SK-N-MC (cell line): ENCODE measurements at regions not wholly inside any gene's neighbourhood (a gene's known extent, or its start where the extent isn't known, plus 50 kb on each side); places are given as distances from the start of the nearest gene placed in this dataset.
"Not testable (repeated sequence)": the region's sequence is repeated elsewhere in the genome, so short reads cannot be mapped to it uniquely, and the experiment has no call there.

Experiments used
- DNase-seq: peaks from one replicate; pipeline ENCODE4 v3.0.0-alpha.2; 2011; ENCODE audit warnings: low read depth, low spot score
- H3K27ac ChIP-seq: fragments of 200-600 bp; sonication (generic); 2 replicates; pipeline ENCODE4 v1.5.1; 2016; ENCODE audit warnings: mixed run types
- H3K36me3 ChIP-seq: fragments of 200-600 bp; sonication (generic); 2 replicates; pipeline ENCODE4 v1.6.1; 2017; ENCODE audit warnings: antibody characterized with exemption, low read length, mixed read lengths; ENCODE audit not compliant: insufficient read depth
- H3K4me3 ChIP-seq: fragments of 200-600 bp; sonication (generic); 2 replicates; pipeline ENCODE4 v1.5.1; 2016
- H3K9ac ChIP-seq: fragments of 200-600 bp; sonication (generic); 2 replicates; pipeline ENCODE4 v1.8.0; 2017; ENCODE audit warnings: mixed run types, mixed read lengths; ENCODE audit not compliant: insufficient read length
- H3K9me3 ChIP-seq: fragments of 200-600 bp; sonication (generic); 2 replicates; pipeline ENCODE4 v1.6.1; 2017; ENCODE audit warnings: low read depth, mild to moderate bottlenecking, antibody characterized with exemption, low read length, moderate library complexity, mixed read lengths
- EZH2 ChIP-seq: fragments of 200-600 bp; sonication (generic); IDR thresholded peaks from one replicate; pipeline ENCODE4 v1.6.1; 2017; ENCODE audit warnings: antibody characterized with exemption
- FOXP2 ChIP-seq: optimal IDR thresholded peaks from 2 replicates; pipeline ENCODE3; 2011; ENCODE audit warnings: mild to moderate bottlenecking, moderate library complexity; ENCODE audit not compliant: insufficient read depth; ENCODE audit errors: extremely low read length, control extremely low read depth
- POLR2AphosphoS5 ChIP-seq: IDR thresholded peaks from 2 replicates; pipeline ENCODE4 v1.6.1; 2012; ENCODE audit warnings: mild to moderate bottlenecking, low read depth, low read length, borderline replicate concordance

DNA sequence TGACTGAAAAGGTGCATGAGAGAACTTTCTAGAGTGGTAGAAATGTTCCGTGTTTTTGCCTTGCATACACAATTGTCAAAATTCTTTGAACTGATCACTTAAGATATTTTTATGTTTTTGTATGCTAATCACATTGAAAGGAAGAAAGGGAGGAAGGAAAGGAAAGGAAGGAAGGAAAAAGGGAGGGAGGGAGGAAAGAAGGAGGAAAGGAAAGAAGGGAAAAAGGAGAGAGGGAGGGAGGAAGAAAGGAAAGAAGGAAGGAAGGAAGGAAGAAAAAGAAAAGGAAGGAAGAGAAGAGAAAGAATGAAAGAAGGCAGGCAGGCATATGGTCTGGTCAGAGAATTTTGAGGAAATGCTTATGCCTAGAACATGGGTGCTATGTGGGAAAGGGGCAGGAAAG, 68.4 kb upstream of the PGBD5 start:
- H3K4me3 ChIP-seq: no peak overlapping the region
- DNase-seq: no peak
- TF ChIP-seq POLR2AphosphoS5 (no peak), EZH2 (no peak), FOXP2 (no peak)
- no peak overlapping the region for H3K9ac ChIP-seq
- no peaks in the 10 kb centered on the region for H3K9me3 ChIP-seq
- H3K27ac ChIP-seq: no peak overlapping the region
- no peaks in the 10 kb centered on the region for H3K36me3 ChIP-seq

DNA sequence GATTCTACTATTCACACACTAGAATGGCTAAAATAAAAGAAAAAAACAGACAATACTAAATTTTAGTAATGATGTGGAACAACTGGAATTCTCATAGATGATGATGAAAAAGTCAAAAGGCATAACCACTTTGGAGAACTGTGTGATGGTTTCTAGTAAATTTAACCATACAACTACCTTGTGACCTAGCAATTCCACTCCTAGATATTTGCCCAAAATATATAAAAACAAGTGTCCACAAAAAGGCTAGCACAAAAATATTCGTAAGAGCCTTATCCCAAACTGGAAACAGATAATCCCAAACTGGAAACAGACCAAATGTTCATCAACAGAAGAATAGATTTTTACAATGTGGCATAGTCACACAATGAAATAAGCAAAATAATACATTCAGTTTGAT, 67.9 kb upstream of the PGBD5 start:
- no peak for DNase-seq
- Histone ChIP-seq H3K9ac (no peak overlapping the region), H3K27ac (no peak overlapping the region), H3K36me3 (no peaks in the 10 kb centered on the region), H3K9me3 (no peaks in the 10 kb centered on the region), H3K4me3 (no peak overlapping the region)
- TF ChIP-seq EZH2 (no peak), FOXP2 (no peak), POLR2AphosphoS5 (no peak)

DNA sequence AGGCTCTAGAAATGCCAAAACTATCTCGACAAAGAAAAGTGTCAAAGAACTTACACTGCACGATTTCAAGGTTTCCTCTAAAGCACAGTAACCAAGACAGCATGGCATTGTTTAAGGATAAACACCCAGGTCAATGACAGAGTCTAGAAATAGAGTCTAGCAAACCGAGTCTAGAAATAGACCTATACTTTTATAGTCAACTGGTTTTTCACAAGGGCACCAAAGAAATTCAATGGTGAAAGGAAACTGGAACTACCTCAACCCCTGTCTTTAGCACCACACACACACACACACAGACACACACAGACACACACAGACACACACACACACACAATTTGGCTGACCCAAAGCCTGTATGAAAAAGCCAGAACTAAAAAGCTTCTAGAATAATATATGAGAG, 67.1 kb upstream of the PGBD5 start:
- Histone ChIP-seq H3K27ac (no peak overlapping the region), H3K9me3 (no peaks in the 10 kb centered on the region), H3K4me3 (no peak overlapping the region), H3K36me3 (no peaks in the 10 kb centered on the region), H3K9ac (no peak overlapping the region)
- TF ChIP-seq FOXP2: no peak
- no peak for TF ChIP-seq POLR2AphosphoS5
- TF ChIP-seq EZH2: no peak
- DNase-seq: no peak

DNA sequence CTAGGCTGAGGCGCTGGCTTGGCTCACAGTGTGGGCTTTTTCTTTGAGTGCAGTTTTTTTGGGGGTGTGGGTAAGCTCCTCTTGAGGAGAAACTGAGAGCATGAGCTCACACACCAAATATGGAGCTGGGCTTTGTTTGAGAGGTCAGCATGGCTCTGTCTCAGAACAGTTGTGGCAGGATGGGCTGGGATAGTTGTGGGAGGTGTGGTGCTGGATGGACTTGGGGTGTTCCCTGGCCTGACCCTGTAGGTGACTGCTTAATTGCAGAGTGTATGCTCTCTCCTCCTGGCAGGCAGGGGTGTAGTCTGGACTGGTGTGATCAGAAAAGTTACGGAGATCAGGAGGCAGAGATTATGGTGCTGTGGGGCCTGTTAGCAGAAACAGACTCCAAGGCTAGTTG, 64.3 kb upstream of the PGBD5 start:
- no peak for TF ChIP-seq POLR2AphosphoS5
- TF ChIP-seq EZH2: no peak
- no peak for TF ChIP-seq FOXP2
- H3K9me3 ChIP-seq: no peaks in the 10 kb centered on the region
- H3K9ac ChIP-seq: no peak overlapping the region
- H3K4me3 ChIP-seq: no peak overlapping the region
- H3K36me3 ChIP-seq: no peaks in the 10 kb centered on the region
- no peak overlapping the region for H3K27ac ChIP-seq
- no peak for DNase-seq

DNA sequence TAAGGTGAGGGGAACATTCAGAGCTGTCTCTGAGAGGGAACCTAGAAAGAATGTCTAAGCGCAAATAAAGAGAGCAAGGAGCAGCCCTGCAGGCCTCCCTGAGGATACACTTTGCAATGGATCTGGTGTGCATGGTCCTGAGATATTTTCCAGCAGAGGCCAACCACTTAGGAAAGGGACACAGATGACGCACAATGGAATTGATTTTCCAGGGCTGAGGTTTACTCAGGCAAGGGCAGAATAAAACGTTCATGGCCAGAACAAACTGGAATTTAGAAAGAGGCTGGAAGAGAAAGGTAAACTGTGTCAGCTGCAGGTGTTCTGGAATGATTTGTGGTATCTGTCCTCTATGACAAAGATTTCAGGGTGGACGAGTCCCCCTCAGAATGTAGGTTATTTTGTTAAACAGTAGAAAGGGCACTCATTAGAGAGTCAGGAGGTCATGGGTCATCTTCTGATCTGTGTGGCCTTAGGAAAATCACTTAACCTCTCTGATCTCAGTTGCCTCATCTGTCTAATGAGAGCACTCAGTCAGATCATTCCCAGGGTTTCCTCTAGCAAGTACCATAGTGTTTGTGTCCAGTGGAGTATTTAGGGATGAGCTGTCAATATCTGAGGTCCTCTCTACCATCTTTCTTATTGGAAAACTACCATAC, 61.8 kb upstream of the PGBD5 start:
- no peaks in the 10 kb centered on the region for H3K36me3 ChIP-seq
- H3K9ac ChIP-seq: no peak overlapping the region
- H3K4me3 ChIP-seq: no peak overlapping the region
- no peak overlapping the region for H3K27ac ChIP-seq
- H3K9me3 ChIP-seq: no peaks in the 10 kb centered on the region
- no peak for TF ChIP-seq FOXP2
- no peak for TF ChIP-seq EZH2
- TF ChIP-seq POLR2AphosphoS5: no peak
- no peak for DNase-seq

DNA sequence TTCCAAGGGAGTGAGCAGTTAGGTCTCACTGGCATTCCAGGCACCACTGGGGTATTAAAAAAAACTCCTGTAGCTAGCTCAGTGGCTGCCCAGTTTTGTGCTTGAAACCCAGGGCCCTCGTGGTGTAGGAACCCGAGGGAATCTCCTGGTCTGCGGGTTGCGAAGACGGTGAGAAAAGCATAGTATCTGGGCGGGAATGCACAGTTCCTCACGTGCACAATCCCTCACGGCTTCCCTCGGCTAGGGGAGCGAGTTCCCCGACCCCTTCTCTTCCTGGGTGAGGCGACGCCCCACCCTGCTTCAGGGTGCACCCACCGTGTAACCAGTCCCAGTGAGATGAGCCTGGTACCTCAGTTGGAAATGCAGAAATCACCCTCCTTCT, 50.5 kb upstream of the PGBD5 start:
- Histone ChIP-seq H3K9me3 (no peaks in the 10 kb centered on the region), H3K4me3 (no peak overlapping the region), H3K9ac (no peak overlapping the region), H3K36me3 (no peaks in the 10 kb centered on the region), H3K27ac (no peak overlapping the region)
- TF ChIP-seq EZH2 (no peak), FOXP2 (no peak), POLR2AphosphoS5 (no peak)
- DNase-seq: no peak

DNA sequence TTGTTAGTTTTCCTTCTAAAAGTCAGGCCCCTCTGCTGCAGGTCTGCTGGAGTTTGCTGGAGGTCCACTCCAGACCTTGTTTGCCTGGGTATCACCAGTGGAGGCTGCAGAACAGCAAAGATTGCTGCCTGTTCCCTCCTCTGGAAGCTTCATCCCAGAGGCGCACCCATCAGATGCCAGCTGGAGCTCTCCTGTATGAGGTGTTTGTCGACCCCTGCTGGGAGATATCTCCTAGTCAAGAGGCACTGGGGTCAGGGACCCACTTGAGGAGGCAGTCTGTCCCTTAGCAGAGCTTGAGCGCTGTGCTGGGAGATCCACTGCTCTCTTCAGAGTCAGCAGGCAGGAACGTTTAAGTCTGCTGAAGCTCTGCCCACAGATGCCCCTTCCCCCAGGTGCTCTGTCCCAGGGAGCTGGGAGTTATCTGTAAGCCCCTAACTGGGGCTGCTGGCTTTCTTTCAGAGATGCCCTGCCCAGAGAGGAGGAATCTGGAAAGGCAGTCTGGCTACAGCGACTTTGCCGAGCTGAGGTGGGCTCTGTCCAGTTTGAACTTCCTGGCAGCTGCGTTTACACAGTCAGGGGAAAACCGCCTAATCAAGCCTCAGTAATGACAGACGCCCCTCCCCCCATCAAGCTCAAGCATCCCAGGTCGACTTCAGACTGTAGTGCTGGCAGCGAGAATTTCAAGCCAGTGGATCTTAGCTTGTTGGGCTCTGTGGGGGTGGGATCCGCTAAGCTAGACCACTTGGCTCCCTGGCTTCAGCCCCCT, 49.9 kb upstream of the PGBD5 start:
- not testable (repeated sequence) for H3K9me3 ChIP-seq, DNase-seq, H3K9ac ChIP-seq, H3K36me3 ChIP-seq, H3K4me3 ChIP-seq, H3K27ac ChIP-seq
